ENCODE measurements at regions not wholly inside any gene's neighbourhood (a gene's known extent, or its start where the extent isn't known, plus 50 kb on each side); places are given as distances from the start of the nearest gene placed in this dataset.

- TF ChIP-seq WIZ (CRISPR knock-in tag; IDR thresholded peaks at IDR 0.05) = no peak
- TF ChIP-seq RARG (CRISPR knock-in tag; IDR thresholded peaks at IDR 0.05; ENCODE audit: low read depth) = no peak
- no peak for TF ChIP-seq ZNF891 (CRISPR knock-in tag; IDR thresholded peaks at IDR 0.05)
- no peak for TF ChIP-seq ZNF17 (CRISPR knock-in tag; IDR thresholded peaks at IDR 0.05)
- no peak for TF ChIP-seq CBX1 (IDR thresholded peaks at IDR 0.05; ENCODE audit: low read depth)
- TF ChIP-seq ZC3H13 (CRISPR knock-in tag; IDR thresholded peaks at IDR 0.05) = no peak
- TF ChIP-seq ZSCAN9 (CRISPR knock-in tag; IDR thresholded peaks at IDR 0.05; ENCODE audit: borderline replicate concordance) = no peak
- peak; percentile 66 for TF ChIP-seq TEAD3 (CRISPR knock-in tag; optimal IDR thresholded peaks at IDR 0.05; ENCODE audit: borderline replicate concordance)
- TF ChIP-seq, protein P1, sequence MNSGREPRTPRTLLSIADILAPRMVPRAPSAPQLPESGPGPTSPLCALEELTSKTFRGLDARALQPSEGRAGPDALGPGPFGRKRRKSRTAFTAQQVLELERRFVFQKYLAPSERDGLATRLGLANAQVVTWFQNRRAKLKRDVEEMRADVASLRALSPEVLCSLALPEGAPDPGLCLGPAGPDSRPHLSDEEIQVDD (CRISPR knock-in tag; IDR thresholded peaks at IDR 0.05; ENCODE audit: borderline replicate concordance) = no peak
- TF ChIP-seq, protein P2, sequence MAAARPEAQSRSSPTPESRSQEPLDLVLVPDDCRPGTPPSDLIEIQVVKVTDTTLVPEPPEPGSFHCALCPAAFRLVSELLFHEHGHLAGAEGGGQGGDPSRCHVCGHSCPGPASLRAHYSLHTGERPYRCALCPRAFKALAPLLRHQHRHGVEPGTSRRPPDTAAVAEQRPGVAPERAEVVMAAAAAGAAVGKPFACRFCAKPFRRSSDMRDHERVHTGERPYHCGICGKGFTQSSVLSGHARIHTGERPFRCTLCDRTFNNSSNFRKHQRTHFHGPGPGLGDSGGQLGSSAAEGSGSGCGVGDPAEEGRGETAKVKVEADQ (CRISPR knock-in tag; IDR thresholded peaks at IDR 0.05; ENCODE audit: borderline replicate concordance) = no peak
- no peak for TF ChIP-seq ZNF180 (CRISPR knock-in tag; IDR thresholded peaks at IDR 0.05; ENCODE audit: borderline replicate concordance, low read depth)
- TF ChIP-seq, protein P3, sequence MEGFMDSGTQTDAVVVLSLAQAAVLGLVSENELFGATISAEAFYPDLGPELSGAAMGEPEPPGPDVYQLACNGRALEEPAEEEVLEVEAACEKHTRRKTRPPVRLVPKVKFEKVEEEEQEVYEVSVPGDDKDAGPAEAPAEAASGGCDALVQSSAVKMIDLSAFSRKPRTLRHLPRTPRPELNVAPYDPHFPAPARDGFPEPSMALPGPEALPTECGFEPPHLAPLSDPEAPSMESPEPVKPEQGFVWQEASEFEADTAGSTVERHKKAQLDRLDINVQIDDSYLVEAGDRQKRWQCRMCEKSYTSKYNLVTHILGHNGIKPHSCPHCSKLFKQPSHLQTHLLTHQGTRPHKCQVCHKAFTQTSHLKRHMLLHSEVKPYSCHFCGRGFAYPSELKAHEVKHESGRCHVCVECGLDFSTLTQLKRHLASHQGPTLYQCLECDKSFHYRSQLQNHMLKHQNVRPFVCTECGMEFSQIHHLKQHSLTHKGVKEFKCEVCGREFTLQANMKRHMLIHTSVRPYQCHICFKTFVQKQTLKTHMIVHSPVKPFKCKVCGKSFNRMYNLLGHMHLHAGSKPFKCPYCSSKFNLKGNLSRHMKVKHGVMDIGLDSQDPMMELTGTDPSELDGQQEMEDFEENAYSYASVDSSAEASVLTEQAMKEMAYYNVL (CRISPR knock-in tag; IDR thresholded peaks at IDR 0.05; ENCODE audit: borderline replicate concordance) = peak; percentile 84
- TF ChIP-seq, protein P4, sequence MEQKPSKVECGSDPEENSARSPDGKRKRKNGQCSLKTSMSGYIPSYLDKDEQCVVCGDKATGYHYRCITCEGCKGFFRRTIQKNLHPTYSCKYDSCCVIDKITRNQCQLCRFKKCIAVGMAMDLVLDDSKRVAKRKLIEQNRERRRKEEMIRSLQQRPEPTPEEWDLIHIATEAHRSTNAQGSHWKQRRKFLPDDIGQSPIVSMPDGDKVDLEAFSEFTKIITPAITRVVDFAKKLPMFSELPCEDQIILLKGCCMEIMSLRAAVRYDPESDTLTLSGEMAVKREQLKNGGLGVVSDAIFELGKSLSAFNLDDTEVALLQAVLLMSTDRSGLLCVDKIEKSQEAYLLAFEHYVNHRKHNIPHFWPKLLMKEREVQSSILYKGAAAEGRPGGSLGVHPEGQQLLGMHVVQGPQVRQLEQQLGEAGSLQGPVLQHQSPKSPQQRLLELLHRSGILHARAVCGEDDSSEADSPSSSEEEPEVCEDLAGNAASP (CRISPR knock-in tag; IDR thresholded peaks at IDR 0.05; ENCODE audit: borderline replicate concordance) = peak; percentile 81
- TF ChIP-seq ZSCAN29 (CRISPR knock-in tag; conservative IDR thresholded peaks at IDR 0.05) = 0 out of 2 replicates have a peak, but pooled peaks have one; percentile 49
- TF ChIP-seq, protein P5, sequence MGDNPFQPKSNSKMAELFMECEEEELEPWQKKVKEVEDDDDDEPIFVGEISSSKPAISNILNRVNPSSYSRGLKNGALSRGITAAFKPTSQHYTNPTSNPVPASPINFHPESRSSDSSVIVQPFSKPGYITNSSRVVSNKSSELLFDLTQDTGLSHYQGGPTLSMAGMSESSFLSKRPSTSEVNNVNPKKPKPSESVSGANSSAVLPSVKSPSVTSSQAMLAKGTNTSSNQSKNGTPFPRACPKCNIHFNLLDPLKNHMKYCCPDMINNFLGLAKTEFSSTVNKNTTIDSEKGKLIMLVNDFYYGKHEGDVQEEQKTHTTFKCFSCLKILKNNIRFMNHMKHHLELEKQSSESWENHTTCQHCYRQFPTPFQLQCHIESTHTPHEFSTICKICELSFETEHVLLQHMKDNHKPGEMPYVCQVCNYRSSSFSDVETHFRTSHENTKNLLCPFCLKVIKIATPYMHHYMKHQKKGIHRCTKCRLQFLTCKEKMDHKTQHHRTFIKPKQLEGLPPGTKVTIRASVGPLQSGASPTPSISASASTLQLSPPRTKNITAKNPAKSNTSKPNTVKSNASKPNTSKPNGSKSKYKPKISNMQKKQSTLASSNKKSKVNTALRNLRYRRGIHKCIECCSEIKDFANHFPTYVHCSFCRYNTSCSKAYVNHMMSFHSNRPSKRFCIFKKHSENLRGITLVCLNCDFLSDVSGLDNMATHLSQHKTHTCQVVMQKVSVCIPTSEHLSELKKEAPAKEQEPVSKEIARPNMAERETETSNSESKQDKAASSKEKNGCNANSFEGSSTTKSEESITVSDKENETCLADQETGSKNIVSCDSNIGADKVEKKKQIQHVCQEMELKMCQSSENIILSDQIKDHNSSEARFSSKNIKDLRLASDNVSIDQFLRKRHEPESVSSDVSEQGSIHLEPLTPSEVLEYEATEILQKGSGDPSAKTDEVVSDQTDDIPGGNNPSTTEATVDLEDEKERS (CRISPR knock-in tag; IDR thresholded peaks at IDR 0.05) = no peak; the same call in 1 of the 2 replicates
- TF ChIP-seq ZNF251 (CRISPR knock-in tag; IDR thresholded peaks at IDR 0.05) = no peak
- TF ChIP-seq JARID2 (CRISPR knock-in tag; IDR thresholded peaks at IDR 0.05; ENCODE audit: insufficient replicate concordance) = no peak
- no peak for TF ChIP-seq SMAD1 (CRISPR knock-in tag; IDR thresholded peaks at IDR 0.05; ENCODE audit: borderline replicate concordance, low read depth)
- peak; percentile 81 for TF ChIP-seq SOX13 (IDR thresholded peaks at IDR 0.05)
- TF ChIP-seq SOX13 (CRISPR knock-in tag; conservative IDR thresholded peaks at IDR 0.05 in 1 of 2, IDR thresholded peaks at IDR 0.05 in 1 of 2) = peak in 1 of 2 experiments; percentile 92; a peak in 2 of 4 replicates
- TF ChIP-seq ZNF264 (CRISPR knock-in tag; IDR thresholded peaks at IDR 0.05) = no peak; the same call in 1 of the 2 replicates
- peak; percentile 46; the same call in 1 of the 2 replicates for TF ChIP-seq REPIN1 (CRISPR knock-in tag; IDR thresholded peaks at IDR 0.05; ENCODE audit: borderline replicate concordance, low read depth)
Observed at GRCh38 chr15:39273717-39274411, 307.0 kb upstream of the THBS1 start (continued).
